ENCODE measurements at regions not wholly inside any gene's neighbourhood (a gene's known extent, or its start where the extent isn't known, plus 50 kb on each side); places are given as distances from the start of the nearest gene placed in this dataset.
"Not testable (repeated sequence)": the region's sequence is repeated elsewhere in the genome, so short reads cannot be mapped to it uniquely, and the experiment has no call there.

GRCh38 chr10:53650794-53651193 lies 878.2 kb upstream of the MBL2 start:
- no peak for DNase-seq (ENCODE audit: low spot score)

- DNase-seq (ENCODE audit: low spot score) = not testable (repeated sequence)
Observed at GRCh38 chr10:53647221-53647620, 874.6 kb upstream of the MBL2 start.

- DNase-seq (ENCODE audit: low spot score) = no peak
Observed at GRCh38 chr10:53646525-53646924, 873.9 kb upstream of the MBL2 start.

GRCh38 chr10:53645951-53646350 lies 873.4 kb upstream of the MBL2 start:
- no peak for DNase-seq (ENCODE audit: low spot score)

DNA sequence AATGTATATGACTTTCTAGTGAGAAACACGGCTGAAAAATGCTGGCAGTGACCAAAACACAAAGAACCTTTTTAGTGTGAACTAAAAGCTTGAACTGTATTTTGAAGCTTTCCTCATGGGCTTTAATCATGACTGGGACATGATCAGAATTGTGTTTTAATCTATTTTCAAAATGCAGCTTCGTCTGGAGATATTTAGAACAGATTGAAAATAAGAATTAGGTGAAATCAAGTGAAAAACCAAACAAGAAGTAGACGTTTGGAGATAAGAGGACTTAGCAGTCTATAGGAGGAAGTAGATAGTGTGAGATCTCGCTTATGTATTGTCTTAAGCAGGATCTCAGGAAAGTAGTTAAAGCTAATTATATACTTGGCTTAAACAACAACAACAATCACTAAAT lies 865.4 kb upstream of the MBL2 start:
- DNase-seq (ENCODE audit: low spot score) = no peak

- no peak for DNase-seq (ENCODE audit: low spot score)
Observed at GRCh38 chr10:53624722-53625121, 852.1 kb upstream of the MBL2 start.

DNA sequence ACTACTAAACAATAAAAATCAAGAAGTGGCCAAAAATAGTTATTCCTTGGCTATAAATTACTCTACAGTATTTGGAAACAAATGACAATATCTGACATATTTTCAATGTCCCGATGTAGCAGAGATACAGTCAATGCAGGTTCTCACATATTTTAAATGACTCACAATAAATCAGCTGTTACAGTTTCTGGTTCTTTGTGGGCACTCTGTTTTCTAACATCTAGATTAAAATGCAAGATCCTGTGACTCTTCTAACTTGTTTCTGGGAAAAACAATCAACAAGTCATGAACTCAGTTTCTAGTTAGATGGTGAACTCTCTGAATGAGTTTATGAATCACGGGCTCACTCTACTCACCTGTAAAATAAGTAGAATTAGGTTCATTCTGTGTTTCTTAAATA lies 849.6 kb upstream of the MBL2 start:
- no peak for DNase-seq (ENCODE audit: low spot score)

DNA sequence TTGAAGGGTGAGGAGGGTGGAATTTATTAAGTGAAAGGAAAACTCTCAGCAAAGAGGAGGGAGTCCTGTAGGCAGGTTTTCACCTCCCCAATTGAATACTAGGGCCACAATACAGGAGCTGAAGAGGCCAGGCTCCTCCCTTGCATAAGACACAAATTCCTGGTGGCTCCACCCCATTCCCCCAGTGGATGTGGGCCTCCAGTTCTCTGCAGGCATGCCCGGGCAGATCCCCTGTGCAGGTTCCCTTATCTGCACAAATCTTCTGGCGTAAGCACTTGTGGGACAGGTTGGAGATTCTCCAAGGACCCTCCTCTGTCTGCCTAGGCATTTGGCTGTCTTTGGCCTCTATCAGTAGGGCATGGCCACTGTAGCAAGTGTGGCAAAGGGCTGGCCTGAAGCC lies 847.1 kb upstream of the MBL2 start:
- DNase-seq (ENCODE audit: low spot score) = no peak

DNA sequence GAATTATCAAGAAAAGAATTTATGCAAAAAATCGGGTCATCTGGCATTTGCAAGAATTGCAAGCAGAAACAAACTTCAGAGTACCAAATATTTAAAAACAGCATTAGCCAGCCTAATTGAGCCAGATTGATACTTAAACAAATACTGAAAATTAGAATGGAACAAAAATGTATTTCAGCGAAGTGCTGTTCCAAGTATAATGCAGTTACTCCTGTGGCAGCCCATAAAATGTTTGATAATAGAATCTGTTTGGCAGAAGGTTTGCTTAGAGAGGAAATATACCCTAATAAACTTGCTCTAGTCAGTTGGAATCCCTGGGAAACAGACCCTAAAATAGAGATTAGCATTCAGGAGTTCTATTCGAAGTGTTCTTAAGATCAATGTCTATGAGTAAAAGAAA lies 835.1 kb upstream of the MBL2 start:
- no peak for DNase-seq (ENCODE audit: low spot score)

- DNase-seq (ENCODE audit: low spot score) = no peak
Observed at GRCh38 chr10:53606981-53607380, 834.4 kb upstream of the MBL2 start.

DNA sequence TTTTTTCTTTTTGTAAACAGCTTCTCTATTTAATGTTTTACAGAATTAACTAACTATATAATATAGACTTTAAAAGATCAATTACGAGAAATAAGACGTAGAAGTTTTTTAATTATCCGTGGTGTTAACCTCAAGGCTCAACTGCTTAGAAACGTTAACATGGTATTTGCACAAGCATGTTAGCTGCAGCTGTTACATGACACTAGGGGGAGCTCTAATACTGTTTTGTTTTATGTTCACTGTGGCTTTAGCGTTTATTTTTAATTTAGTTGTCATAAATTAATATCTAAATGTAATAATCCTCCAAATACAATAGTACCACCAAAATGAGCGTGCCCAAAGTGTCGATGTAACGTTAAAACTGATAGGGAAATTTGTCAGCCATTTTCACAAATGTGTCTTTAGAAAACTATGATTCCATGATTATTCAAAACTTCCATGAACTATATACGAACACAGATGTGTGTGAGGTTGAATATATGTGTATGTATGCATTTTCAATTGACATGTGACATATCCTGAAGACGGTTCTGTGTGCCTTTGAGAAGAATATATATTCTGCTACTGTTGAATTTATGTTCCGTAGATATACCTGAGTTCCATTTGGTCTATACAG lies 828.8 kb upstream of the MBL2 start:
- no peak for DNase-seq (ENCODE audit: low spot score)

GRCh38 chr10:53598914-53599313 lies 826.3 kb upstream of the MBL2 start:
- DNase-seq (ENCODE audit: low spot score) = no peak

DNA sequence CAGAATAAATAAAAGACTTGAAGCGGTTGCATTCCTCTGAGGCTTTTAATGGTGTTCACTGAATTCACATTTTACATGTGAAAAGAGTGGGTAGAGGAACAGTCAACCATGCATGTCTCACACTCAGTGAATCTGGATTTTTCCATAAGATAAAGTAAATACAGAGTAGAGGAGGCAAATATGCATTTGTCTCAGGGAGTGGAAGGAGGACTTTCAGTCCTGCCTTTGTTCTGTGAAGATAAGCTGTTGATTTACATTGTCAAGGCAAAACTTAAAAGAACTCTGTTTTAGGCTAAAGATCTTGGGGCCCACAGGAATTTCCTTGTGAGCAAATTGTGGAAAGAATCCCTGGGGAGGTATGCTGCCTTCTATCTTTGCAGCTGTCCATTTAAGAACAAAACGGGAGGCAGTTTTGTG lies 825.3 kb upstream of the MBL2 start:
- no peak for DNase-seq (ENCODE audit: low spot score)

- no peak for DNase-seq (ENCODE audit: low spot score)
Observed at GRCh38 chr10:53580465-53580864, 807.9 kb upstream of the MBL2 start.

GRCh38 chr10:53579773-53580172 lies 807.2 kb upstream of the MBL2 start:
- DNase-seq (ENCODE audit: low spot score) = no peak

GRCh38 chr10:53574024-53574423 lies 801.4 kb upstream of the MBL2 start:
- DNase-seq (ENCODE audit: low spot score) = no peak

- DNase-seq (ENCODE audit: low spot score) = no peak
Observed at GRCh38 chr10:53573498-53573897, 800.9 kb upstream of the MBL2 start.

GRCh38 chr10:53572799-53573198 lies 800.2 kb upstream of the MBL2 start:
- no peak for DNase-seq (ENCODE audit: low spot score)

DNA sequence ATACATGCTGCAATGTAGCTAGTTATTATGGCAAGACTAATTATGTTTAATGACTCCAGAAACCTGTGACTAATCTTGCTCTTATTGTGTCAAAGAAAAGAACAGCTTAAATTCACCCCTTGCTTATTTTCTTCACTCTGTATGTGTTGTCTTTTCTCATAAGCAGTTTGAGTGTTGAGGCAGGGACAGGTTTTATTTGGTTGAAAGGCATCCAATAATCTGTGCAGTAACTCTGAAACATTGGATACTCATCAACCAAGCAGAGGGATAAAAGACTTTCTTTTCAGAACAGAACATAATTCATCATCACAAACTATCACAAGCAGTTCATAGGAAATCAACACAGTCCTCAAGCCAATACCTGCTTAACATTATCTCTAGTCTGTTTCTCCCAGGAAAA lies 797.6 kb upstream of the MBL2 start:
- DNase-seq (ENCODE audit: low spot score) = no peak

DNA sequence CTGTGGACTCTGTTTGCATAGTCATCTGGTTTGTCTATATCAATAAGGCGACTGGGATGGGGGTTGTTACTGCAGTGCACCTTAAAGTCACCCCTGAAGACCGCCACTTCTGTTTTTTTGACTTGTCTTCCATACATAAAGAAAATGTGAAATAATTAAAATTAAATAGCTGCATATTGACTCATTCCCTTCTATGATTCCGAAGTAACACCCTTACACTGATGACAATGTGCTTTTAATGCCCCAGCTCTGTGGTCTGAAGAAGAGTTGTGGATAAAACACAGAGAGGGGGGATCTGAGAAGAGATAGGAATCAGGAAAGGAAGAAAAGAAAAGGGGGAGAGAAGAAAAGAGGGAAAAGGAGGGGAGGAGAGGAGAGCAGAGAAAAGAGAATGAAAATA lies 796.9 kb upstream of the MBL2 start:
- DNase-seq (ENCODE audit: low spot score) = no peak

DNA sequence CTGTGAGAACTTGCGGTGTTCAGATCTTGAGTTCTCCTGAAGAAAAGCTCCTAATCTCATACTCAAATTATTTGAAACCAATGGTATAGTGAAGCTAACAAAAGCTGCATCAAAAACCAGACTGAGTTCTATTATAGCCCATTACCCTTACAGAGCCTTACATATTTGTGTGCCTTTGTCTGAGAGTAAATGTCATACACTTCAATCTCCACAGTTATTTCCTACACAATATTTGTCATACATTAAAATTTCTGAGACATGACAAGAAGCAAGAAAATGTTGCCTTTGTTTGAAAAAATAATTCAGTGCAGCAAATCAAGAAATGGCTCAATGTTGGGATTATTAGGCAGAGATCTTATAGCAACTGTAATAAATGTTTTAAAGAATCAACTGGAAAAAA lies 776.1 kb upstream of the MBL2 start:
- DNase-seq (ENCODE audit: low spot score) = no peak

- DNase-seq (ENCODE audit: low spot score) = no peak
Observed at GRCh38 chr10:53547364-53547763, 774.8 kb upstream of the MBL2 start.

DNA sequence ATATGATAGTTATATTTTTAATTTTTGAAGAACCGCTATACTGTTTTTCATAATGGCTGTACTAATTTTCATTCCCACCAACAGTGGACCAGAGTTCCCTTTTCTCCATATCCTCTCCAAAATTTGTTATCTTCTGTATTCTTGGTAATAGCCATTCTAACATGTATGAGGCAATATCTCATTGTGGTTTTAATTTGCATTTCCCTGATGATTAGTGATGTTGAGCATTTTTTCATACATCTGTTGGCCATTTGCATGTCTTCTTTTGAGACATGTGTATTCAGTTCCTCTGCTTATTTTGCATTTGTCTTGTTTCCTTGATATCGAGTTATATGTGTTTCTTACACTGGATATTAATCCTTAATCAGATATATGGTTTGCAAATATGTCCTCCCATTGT lies 770.8 kb upstream of the MBL2 start:
- DNase-seq (ENCODE audit: low spot score) = no peak

DNA sequence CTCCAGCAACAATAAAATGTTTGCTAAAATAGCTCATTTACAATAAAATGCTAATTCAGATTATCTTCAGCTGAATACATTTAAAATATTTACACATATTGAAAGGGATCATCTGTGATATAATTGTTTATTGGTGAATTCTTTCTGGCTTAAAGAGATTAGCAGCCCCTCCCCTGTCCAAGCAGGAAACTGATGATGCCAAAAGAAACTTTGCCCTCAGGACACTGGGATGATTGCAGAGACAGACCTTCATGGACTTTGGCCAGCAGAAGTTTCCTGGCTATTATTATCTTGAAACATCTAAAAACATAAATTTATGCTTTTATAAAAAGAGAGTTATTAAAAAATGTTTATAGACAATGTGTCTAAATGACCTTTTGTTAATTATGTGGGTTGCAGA lies 764.9 kb upstream of the MBL2 start:
- DNase-seq (ENCODE audit: low spot score) = no peak

- no peak for DNase-seq (ENCODE audit: low spot score)
Observed at GRCh38 chr10:53536322-53536721, 763.7 kb upstream of the MBL2 start.

Data from ureter (tissue), 1 donor.